GM12878 (cell line): ENCODE measurements at regions not wholly inside any gene's neighbourhood (a gene's known extent, or its start where the extent isn't known, plus 50 kb on each side); places are given as distances from the start of the nearest gene placed in this dataset.

ENCODE experiments used
- MAX ChIP-seq: IDR thresholded peaks from 2 replicates; pipeline ENCODE4 v1.6.1; 2012; ENCODE audit warnings: low read depth, low read length, improper control_type of control experiment
- ZNF217 ChIP-seq: fragments of 450-650 bp; IDR thresholded peaks from 2 replicates; pipeline ENCODE4 v1.6.1; 2017; ENCODE audit warnings: antibody characterized with exemption, mild to moderate bottlenecking

- no peak for TF ChIP-seq MAX
- TF ChIP-seq ZNF217 = no peak
Observed at GRCh38 chr18:75157381-75157780, 51.6 kb downstream of the PTGR3 start.
